ENCODE measurements at regions not wholly inside any gene's neighbourhood (a gene's known extent, or its start where the extent isn't known, plus 50 kb on each side); places are given as distances from the start of the nearest gene placed in this dataset.
"Not testable (repeated sequence)": the region's sequence is repeated elsewhere in the genome, so short reads cannot be mapped to it uniquely, and the experiment has no call there.

DNA sequence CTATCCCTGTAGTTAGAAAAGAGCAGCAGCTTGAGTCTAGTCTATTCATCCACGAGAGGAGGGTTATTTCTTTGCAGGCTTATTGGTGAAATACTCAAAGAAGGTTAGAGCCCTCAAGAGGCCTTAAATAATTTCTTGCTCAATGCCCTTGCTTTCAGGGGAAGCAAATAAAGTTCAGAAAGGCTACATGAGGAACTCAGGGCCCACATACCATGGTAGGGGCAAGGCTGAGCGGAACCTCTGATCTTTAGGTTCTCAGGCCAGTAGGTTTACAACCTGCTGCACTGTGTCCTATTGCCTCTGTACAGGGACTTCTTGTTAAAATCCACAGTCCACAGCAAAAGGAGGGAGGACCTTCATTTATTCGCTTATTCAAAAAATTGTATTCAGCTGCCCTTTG is 101.7 kb downstream of the ADAMTS15 start:
- DNase-seq (ENCODE audit: extremely low read depth, low read depth), result no peak

DNA sequence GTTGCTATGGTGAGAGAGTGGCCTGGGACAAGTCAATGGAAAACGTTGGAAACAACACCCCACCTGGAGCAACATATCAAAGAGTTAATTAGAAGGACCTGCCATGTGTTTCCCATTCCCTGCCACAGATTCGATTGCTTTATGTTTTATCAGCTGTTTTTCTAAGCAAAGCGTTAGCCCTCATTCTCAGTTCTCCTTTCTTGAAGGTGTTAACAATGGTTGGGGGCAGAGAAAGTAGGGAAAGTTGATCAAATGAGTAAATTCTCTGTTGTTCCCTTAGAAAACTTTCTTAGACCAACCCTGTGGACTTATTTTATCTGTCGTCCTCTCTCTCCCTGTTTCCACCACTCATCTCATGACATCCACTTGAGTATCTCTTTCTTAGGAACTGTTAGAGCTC is 102.5 kb downstream of the ADAMTS15 start:
- DNase-seq (ENCODE audit: extremely low read depth, low read depth), result no peak

- DNase-seq (ENCODE audit: extremely low read depth, low read depth), result no peak
Observed at GRCh38 chr11:130551388-130551787, 102.9 kb downstream of the ADAMTS15 start.

DNA sequence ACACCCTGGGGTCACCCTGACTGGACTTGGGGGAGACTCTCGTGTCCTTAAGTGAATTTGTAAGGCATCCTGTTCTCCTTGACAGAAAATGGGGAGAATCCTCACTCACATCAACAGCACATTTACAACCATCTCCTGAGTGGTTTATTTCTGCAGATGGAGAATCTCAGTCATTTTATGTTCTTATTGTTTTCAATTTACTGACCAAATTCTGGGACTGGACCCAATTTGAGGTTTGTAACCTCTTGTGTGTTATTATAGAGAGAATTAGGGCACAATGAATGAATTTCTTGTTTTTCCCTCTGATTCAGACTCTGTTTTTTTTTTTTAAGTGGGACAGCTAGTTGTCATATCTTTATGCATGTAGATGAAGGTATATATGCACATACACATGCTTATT is 104.9 kb downstream of the ADAMTS15 start:
- no peak for DNase-seq (ENCODE audit: extremely low read depth, low read depth)

DNA sequence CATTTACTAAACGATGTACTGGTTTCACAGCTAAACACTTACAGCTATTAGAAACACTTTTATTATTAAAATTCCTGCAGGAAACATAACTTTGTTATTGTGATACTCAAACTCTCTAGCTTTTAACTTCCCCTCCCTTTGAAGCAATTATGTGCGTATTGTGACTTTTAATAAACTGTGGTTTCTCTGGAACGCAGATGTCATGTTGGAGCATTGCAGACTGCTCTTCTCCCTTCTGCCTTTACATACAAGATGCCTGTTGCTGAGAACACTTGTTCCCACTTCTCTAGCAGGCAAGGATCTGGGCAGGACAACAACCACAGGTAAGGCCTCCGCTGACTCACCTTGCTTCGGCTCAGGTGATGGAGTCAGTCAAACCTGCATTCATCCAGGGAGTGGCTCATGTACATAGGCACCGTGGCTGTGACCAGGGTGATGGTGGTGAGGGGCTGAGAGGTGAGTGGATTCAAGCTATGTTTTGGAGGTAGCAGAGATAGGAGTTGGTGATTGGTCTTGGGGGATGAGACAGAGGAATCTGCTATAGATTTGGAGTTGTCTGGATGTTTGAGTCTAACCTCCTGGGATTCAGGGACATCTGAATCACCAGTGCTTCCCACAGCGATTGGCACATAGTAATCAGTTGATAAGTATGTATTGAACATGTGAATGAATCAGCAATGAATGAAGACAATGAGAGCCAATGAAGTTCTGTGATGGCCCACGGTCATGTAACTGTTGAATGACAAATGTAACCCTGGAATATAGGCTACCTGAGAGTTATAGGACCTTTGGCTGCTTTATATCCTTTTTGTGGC is 106.0 kb downstream of the ADAMTS15 start:
- no peak for DNase-seq (ENCODE audit: extremely low read depth, low read depth)

GRCh38 chr11:130555251-130555841 is 106.9 kb downstream of the ADAMTS15 start:
- DNase-seq (ENCODE audit: extremely low read depth, low read depth), result no peak

DNA sequence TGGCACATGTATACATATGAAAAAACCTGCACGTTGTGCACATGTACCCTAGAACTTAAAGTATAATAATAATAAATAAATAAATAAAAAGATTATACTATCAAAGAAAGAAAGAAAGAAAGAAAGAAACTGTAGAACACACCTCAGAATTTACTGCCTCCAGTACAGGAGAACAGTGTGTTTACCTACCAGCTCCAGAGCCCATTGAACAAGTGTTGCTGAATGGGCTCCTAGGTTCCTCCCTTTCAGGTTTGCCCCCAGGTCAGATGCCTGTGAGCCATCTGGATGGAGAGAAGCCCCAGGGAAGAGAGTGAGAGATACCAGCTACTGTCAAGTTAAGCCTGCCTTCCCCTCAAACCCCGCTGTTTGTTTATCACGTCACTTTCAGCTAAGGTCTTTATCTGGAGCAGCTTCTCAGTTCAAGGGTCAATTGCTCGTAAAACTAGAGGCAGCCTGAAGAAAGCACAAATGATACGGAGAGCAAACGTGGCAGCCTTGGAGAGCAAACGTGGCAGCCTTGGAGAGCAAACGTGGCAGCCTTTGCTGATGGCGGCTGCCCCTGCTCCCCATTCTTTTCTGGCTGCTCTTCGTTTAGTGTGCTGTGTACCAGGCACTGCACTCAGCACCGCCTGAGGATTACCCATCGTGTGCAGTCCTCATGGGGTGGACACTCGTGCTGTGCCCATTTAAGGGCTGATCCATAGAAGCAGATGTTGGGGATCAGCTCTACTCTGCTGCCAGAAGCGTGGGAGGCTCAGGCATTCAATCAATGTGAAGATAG is 111.7 kb downstream of the ADAMTS15 start:
- DNase-seq (ENCODE audit: extremely low read depth, low read depth), result no peak

GRCh38 chr11:130560781-130561109 is 112.3 kb downstream of the ADAMTS15 start:
- no peak for DNase-seq (ENCODE audit: extremely low read depth, low read depth)

DNA sequence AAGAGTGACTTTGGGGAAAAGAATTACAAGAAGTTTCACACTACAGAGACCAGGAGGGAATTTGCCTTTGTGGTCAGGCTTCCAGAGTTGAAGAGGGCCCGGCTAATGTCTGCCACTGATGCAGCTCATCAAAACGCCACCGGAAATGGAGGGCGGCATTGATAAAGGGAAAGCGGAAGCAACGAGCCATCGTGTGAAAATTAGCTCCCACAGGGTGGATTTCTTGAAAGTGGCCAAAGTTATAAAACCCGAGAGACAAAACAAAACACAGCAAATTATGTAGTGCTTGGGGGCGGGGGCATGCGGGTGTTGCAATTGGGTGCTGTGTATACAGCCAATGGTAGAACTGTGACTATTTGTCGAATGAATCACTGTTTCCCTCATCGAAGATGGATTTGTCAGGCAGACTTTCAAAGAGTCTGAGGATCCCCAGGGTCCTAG is 113.0 kb downstream of the ADAMTS15 start:
- DNase-seq (ENCODE audit: extremely low read depth, low read depth), result no peak

GRCh38 chr11:130562549-130562948 is 114.1 kb downstream of the ADAMTS15 start:
- no peak for DNase-seq (ENCODE audit: extremely low read depth, low read depth)

DNA sequence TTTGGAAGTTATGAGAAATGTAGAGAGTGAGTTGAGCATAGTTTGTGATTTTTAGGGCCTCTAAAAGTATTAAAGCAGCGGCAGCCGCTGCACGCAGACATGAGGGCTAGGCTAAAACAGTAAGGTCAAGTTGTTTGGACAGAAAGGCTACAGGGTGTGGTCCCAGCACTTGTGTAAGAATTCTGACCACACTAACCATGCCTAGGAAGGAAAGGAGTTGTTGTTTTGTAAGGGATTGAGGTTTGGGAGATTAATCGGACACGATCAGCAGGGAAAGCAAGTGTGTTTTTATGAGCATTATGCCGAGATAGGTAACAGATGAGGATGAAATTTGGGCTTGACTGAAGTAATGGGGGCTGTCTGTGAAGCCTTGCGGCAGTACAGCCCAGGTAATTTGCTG is 117.9 kb downstream of the ADAMTS15 start:
- not testable (repeated sequence) for DNase-seq (ENCODE audit: extremely low read depth, low read depth)

DNA sequence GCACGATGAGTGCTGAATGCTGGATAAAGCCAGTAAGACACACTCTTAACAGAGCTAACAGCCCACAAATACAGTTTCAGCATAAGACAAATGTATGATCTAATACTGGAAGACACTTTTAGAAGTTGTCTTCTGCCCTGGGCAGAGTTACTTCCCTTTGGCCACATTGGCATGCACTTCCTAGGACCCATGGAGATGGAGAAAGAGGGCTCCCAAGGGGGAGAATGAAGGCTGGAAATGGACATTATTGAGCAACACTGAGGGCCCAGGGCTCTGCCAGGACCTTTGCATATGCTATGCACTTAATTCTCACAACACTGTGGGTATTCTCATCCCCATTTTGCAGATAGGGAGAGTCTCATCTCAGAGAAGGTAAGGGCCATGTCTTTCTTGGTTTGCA is 123.1 kb downstream of the ADAMTS15 start:
- no peak for DNase-seq (ENCODE audit: extremely low read depth, low read depth)

DNA sequence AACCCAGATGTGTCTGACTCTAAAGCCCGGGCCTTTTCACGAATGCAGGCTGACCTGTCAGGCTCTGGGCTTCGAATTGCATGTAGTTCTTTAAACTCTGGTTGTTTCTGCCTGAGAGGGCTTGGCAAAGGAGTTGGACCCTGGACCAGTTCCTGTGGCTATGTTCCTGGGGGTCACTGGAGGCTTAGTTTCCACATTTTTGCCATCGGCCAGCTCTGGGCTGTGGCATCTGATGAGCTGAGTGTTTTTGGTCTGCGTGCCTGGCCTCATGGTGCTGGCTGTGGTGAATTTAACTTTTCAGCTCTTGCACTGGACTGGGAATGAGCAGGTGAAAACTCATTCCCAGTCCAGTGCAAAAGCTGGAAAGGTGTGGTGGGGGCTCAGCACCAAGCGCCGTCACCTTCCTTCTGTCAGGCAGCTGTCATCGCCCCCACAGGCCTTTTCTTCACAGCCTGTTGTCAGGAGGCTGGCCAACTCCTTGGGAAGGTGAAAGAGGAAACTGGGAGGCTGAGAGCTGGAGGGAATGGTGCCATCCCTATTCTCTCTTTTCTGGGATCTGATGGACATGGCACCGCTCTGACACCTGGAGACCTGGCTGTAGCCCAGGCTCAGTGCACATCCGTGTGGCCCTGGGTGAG is 123.6 kb downstream of the ADAMTS15 start:
- DNase-seq (ENCODE audit: extremely low read depth, low read depth), result no peak

DNA sequence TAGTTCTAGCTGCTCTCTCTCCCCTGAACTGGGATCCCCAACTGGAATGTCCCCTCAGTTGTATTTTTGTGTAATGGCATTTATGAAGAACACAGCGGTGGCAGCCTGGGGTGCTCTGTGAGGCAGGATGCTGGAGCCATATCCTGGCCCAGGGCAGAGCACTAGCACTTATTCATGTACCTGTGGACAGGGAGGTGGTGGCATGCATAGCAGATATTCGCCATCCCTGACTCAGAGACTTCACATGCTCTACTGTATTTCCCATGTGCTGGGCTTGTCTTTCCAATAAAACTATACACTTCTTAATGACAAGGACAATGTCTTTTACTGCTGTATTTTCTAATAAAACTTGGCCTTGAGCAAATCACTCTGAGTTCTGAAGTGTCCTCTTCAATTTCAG is 125.3 kb downstream of the ADAMTS15 start:
- DNase-seq (ENCODE audit: extremely low read depth, low read depth), result no peak

DNA sequence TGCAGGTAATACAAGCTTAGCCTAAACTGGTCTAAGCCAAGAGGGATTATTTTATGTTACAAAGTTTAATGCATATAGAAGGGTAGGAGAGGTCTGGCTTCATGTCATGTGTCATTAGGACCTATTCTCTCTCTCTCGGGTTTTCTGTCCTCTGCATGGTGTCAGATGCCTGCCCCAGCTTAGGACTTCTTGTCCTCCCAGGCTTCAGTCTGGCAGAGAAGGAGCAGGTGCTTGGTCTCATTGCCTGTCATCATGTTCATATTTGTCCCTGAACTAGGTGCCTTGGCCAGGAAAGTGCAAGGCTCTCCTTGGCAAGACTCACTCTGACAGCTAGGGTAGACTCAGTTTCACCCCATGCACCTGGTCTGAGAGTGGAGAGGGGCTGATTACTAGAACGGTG is 126.3 kb downstream of the ADAMTS15 start:
- no peak for DNase-seq (ENCODE audit: extremely low read depth, low read depth)

DNA sequence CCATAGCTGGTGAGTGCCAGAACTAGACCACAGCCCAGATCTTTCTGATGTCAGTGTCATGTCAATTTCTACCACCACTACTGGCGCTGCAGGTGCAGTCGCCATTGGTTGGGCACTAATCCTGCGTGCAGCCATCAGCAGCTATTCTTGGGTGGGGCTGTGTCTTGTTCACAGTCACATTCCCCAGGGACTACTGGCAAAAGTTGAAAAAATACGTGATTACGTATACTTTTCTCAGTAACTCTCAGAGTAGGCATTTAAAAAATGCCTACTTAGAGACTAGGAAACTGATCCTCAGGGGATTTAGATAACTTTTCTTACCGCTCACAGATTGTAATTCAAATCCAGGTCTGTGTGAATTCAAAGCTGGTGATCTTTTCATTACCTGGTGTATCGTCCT is 127.7 kb downstream of the ADAMTS15 start:
- DNase-seq (ENCODE audit: extremely low read depth, low read depth), result no peak

GRCh38 chr11:130578738-130579368 is 130.4 kb downstream of the ADAMTS15 start:
- no peak for DNase-seq (ENCODE audit: extremely low read depth, low read depth)

- DNase-seq (ENCODE audit: extremely low read depth, low read depth), result no peak
Observed at GRCh38 chr11:130580372-130580771, 131.9 kb downstream of the ADAMTS15 start.

- no peak for DNase-seq (ENCODE audit: extremely low read depth, low read depth)
Observed at GRCh38 chr11:130580891-130581492, 132.5 kb downstream of the ADAMTS15 start.

- DNase-seq (ENCODE audit: extremely low read depth, low read depth), result no peak
Observed at GRCh38 chr11:130581646-130582045, 133.2 kb downstream of the ADAMTS15 start.
